Stimulated activated naive B cell treated with anti-CD40 and anti-IgM and Interleukin-4, amounts not matched to agents 10 μg/mL and 1 μg/mL and 100 μg/mL, for 72 hours (primary cell): ENCODE measurements at regions not wholly inside any gene's neighbourhood (a gene's known extent, or its start where the extent isn't known, plus 50 kb on each side); places are given as distances from the start of the nearest gene placed in this dataset.

Source experiments
- ATAC-seq, 2 donors: fragments of 150-1000 bp; cut with Tn5 transposase; replicated peaks; 2 replicates each; pipeline ENCODE4 v1.10.0; 2021; ENCODE audit warnings: moderate library complexity in 1 of 2
- DNase-seq: peaks from one replicate; pipeline ENCODE4 v3.0.0; 2021
- H3K27ac Mint-ChIP-seq: one replicate; pipeline ENCODE4 v1.8.0; 2022; ENCODE audit warnings: mild to moderate bottlenecking, mixed read lengths
- H3K27me3 Mint-ChIP-seq, 2 donors: one replicate each; pipeline ENCODE4 v1.8.0; 2022; ENCODE audit warnings: mixed read lengths in 2 of 2
- H3K36me3 Mint-ChIP-seq, 2 donors: one replicate each; pipeline ENCODE4 v1.8.0; 2022; ENCODE audit warnings: mixed read lengths in 2 of 2, mild to moderate bottlenecking in 1 of 2
- H3K4me1 Mint-ChIP-seq, 2 donors: one replicate each; pipeline ENCODE4 v1.8.0; 2022; ENCODE audit warnings: mixed read lengths in 2 of 2, mild to moderate bottlenecking in 1 of 2
- H3K4me3 Mint-ChIP-seq, 2 donors: one replicate each; pipeline ENCODE4 v1.8.0; 2022; ENCODE audit warnings: mild to moderate bottlenecking in 2 of 2, mixed read lengths in 2 of 2, moderate library complexity in 1 of 2
- H3K9me3 Mint-ChIP-seq, 2 donors: one replicate each; pipeline ENCODE4 v1.8.0; 2022; ENCODE audit warnings: mixed read lengths in 2 of 2, mild to moderate bottlenecking in 1 of 2

GRCh38 chr9:3585606-3586005 is 59.8 kb upstream of the RFX3 start:
- DNase-seq (no peak), ATAC-seq (no peak)
- peaks cover 0 to 4% of the 10 kb centered on the region in 2 donors for H3K4me1 Mint-ChIP-seq
- no peak overlapping the region for H3K4me3 Mint-ChIP-seq
- H3K27ac Mint-ChIP-seq, result no peak overlapping the region
- H3K36me3 Mint-ChIP-seq, result peaks cover 15 to 33% of the 10 kb centered on the region in 2 donors
- H3K9me3 Mint-ChIP-seq, result peaks cover 31 to 34% of the 10 kb centered on the region in 2 donors
- no peaks in the 10 kb centered on the region for H3K27me3 Mint-ChIP-seq

GRCh38 chr9:3578786-3579185 is 53.0 kb upstream of the RFX3 start:
- DNase-seq (no peak), ATAC-seq (no peak)
- Mint-ChIP-seq H3K36me3 (peaks cover 28 to 34% of the 10 kb centered on the region in 2 donors), H3K27ac (no peak overlapping the region), H3K4me1 (peaks cover 4 to 11% of the 10 kb centered on the region in 2 donors), H3K27me3 (no peaks in the 10 kb centered on the region), H3K4me3 (no peak overlapping the region), H3K9me3 (peaks cover 24 to 29% of the 10 kb centered on the region in 2 donors)

GRCh38 chr9:3576328-3576727 is 50.5 kb upstream of the RFX3 start:
- H3K4me3 Mint-ChIP-seq, result no peak overlapping the region
- H3K9me3 Mint-ChIP-seq, result peaks cover 18% of the 10 kb centered on the region in 2 donors
- no peak overlapping the region for H3K27ac Mint-ChIP-seq
- peaks cover 4 to 11% of the 10 kb centered on the region in 2 donors for H3K4me1 Mint-ChIP-seq
- peaks cover 18 to 29% of the 10 kb centered on the region in 2 donors for H3K36me3 Mint-ChIP-seq
- H3K27me3 Mint-ChIP-seq, result no peaks in the 10 kb centered on the region
- no peak for DNase-seq
- ATAC-seq, result peak; percentile 63 to 65

GRCh38 chr9:3575821-3576220 is 50.0 kb upstream of the RFX3 start:
- Mint-ChIP-seq H3K9me3 (peaks cover 13 to 14% of the 10 kb centered on the region in 2 donors), H3K36me3 (peaks cover 14 to 24% of the 10 kb centered on the region in 2 donors), H3K4me1 (peaks cover 4 to 11% of the 10 kb centered on the region in 2 donors), H3K4me3 (no peak overlapping the region), H3K27ac (no peak overlapping the region), H3K27me3 (no peaks in the 10 kb centered on the region)
- DNase-seq (no peak), ATAC-seq (no peak)
